ENCODE measurements at regions not wholly inside any gene's neighbourhood (a gene's known extent, or its start where the extent isn't known, plus 50 kb on each side); places are given as distances from the start of the nearest gene placed in this dataset.

DNA sequence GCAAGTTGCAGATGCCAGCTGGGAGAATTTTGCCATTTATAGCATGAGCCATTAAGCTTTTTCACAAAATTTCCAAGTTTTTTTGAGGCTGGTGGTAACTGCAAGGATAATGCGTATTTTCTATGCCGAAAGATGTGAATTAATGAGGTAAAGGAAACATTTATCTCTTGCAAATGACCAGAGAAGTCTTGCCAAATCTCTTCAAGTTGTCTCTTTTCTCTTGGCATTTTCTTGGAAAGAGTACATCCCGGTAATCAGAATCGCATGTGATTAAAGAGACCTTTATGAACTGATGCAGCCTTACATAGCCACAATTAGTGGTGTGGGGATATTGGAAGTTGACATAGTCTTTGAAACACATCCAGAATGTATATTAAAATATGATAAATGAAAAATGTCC lies 136.5 kb upstream of the MMADHC start:
- no peaks in the 10 kb centered on the region for H3K27me3 Mint-ChIP-seq (ENCODE audit: low read depth)
- H3K36me3 Mint-ChIP-seq (ENCODE audit: low read depth), result no peaks in the 10 kb centered on the region
- H3K4me3 Mint-ChIP-seq, result no peak overlapping the region
- no peak overlapping the region for H3K27ac Mint-ChIP-seq (ENCODE audit: unreplicated experiment)
- peaks cover 23% of the 10 kb centered on the region for H3K4me1 Mint-ChIP-seq
- TF ChIP-seq, protein P1, sequence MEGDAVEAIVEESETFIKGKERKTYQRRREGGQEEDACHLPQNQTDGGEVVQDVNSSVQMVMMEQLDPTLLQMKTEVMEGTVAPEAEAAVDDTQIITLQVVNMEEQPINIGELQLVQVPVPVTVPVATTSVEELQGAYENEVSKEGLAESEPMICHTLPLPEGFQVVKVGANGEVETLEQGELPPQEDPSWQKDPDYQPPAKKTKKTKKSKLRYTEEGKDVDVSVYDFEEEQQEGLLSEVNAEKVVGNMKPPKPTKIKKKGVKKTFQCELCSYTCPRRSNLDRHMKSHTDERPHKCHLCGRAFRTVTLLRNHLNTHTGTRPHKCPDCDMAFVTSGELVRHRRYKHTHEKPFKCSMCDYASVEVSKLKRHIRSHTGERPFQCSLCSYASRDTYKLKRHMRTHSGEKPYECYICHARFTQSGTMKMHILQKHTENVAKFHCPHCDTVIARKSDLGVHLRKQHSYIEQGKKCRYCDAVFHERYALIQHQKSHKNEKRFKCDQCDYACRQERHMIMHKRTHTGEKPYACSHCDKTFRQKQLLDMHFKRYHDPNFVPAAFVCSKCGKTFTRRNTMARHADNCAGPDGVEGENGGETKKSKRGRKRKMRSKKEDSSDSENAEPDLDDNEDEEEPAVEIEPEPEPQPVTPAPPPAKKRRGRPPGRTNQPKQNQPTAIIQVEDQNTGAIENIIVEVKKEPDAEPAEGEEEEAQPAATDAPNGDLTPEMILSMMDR (conservative IDR thresholded peaks at IDR 0.05), result no peak
- no peak for DNase-seq (ENCODE audit: low read depth, low spot score)
- peaks cover 3% of the 10 kb centered on the region for H3K9me3 Mint-ChIP-seq

DNA sequence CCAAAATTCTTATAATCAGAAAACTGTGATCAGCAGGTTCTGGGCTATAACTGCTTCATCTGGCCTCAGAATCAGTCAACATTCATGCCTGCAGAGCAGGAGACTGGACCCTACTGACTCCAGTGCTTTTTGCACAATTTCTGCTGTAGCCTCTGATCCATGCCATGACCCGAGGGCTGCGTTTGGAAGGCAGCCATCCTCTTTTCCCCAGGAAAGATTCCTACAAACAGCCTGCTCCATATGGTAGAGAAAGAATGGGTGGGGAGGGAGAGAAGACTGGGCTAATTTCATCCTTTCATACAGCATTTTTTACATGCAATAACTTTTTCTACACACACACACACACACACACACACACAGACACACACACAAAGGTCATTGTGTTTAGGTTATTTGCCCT lies 133.0 kb upstream of the MMADHC start:
- Mint-ChIP-seq H3K4me3 (no peak overlapping the region), H3K27ac (ENCODE audit: unreplicated experiment) (no peak overlapping the region), H3K9me3 (peaks cover 3% of the 10 kb centered on the region), H3K4me1 (peaks cover 11% of the 10 kb centered on the region), H3K27me3 (ENCODE audit: low read depth) (no peaks in the 10 kb centered on the region), H3K36me3 (ENCODE audit: low read depth) (no peaks in the 10 kb centered on the region)
- TF ChIP-seq, protein P1 (conservative IDR thresholded peaks at IDR 0.05), result no peak
- no peak for DNase-seq (ENCODE audit: low read depth, low spot score)

DNA sequence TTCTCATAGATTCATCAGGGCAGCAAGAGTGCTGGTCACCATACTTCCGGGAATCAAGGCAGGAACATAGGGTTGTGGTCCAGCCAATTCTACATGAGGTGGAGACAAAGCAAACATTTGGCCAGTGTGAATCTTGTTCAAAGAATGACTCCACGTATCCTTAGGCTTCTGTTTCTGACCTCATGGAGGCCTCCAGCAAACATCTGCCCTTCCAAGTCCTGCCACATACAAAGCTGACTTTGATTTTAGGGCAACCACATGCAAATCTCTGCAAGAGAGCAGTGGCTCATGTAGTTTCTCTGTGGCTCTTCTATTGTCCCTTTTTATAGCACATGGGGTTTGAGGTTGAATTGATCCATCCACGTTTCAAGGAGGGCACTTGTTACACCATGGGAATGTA lies 132.1 kb upstream of the MMADHC start:
- TF ChIP-seq, protein P1 (conservative IDR thresholded peaks at IDR 0.05), result no peak
- Mint-ChIP-seq H3K36me3 (ENCODE audit: low read depth) (no peaks in the 10 kb centered on the region), H3K27me3 (ENCODE audit: low read depth) (no peaks in the 10 kb centered on the region), H3K27ac (ENCODE audit: unreplicated experiment) (no peak overlapping the region), H3K4me3 (no peak overlapping the region), H3K9me3 (peaks cover 3% of the 10 kb centered on the region), H3K4me1 (peaks cover 4% of the 10 kb centered on the region)
- no peak for DNase-seq (ENCODE audit: low read depth, low spot score)

DNA sequence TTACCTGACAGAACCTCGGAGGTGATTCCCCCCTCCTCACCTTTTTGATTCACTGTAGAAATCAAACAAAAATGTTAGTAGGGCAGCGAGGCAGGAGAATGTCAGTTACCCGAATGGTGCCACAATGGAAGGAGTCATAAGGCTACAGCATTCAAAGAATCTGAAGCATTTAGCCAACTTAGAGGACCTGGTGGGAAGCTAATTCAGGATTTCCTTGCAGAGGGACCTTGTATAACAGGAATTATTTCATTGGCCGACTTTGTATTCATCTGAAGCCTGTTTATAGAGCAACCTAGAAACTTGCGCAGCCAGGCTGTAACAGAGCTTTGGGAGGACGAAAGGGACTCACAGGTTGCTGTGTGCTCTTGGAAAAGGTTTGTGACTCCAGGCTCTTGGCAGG lies 129.1 kb upstream of the MMADHC start:
- H3K9me3 Mint-ChIP-seq, result no peaks in the 10 kb centered on the region
- TF ChIP-seq, protein P1 (conservative IDR thresholded peaks at IDR 0.05), result no peak
- H3K27ac Mint-ChIP-seq (ENCODE audit: unreplicated experiment), result no peak overlapping the region
- H3K4me1 Mint-ChIP-seq, result peaks cover 3% of the 10 kb centered on the region
- H3K36me3 Mint-ChIP-seq (ENCODE audit: low read depth), result no peaks in the 10 kb centered on the region
- no peak for DNase-seq (ENCODE audit: low read depth, low spot score)
- H3K4me3 Mint-ChIP-seq, result no peak overlapping the region
- H3K27me3 Mint-ChIP-seq (ENCODE audit: low read depth), result no peaks in the 10 kb centered on the region

DNA sequence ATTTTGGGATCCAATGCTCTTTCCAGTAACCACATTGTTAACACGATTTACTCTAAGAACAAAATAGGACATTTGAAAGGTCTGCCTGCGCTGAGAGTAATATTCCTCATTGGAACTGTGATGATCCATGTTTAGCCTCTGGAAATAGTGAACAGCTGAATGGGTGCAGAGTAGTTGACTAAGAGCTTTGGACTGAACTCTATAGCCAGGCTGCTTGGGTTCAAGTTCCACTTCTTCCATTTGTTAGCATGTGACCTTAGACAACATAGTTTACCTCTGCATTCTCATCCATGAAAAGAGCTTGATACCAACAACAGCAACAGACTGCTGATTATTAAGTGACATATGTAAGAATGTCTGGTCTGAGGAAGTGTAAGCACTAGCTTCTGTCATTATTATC lies 128.3 kb upstream of the MMADHC start:
- Mint-ChIP-seq H3K27me3 (ENCODE audit: low read depth) (no peaks in the 10 kb centered on the region), H3K9me3 (no peaks in the 10 kb centered on the region), H3K4me1 (peaks cover 3% of the 10 kb centered on the region), H3K4me3 (no peak overlapping the region), H3K36me3 (ENCODE audit: low read depth) (no peaks in the 10 kb centered on the region), H3K27ac (ENCODE audit: unreplicated experiment) (no peak overlapping the region)
- TF ChIP-seq, protein P1 (conservative IDR thresholded peaks at IDR 0.05), result no peak
- no peak for DNase-seq (ENCODE audit: low read depth, low spot score)
